ENCODE measurements at regions not wholly inside any gene's neighbourhood (a gene's known extent, or its start where the extent isn't known, plus 50 kb on each side); places are given as distances from the start of the nearest gene placed in this dataset.

GRCh38 chr2:64361151-64361938 lies 92.6 kb upstream of the LGALSL start:
- Mint-ChIP-seq H3K27ac (no peak overlapping the region), H3K36me3 (no peaks in the 10 kb centered on the region), H3K27me3 (ENCODE audit: low read depth in 3 of 3) (peaks cover 5 to 14% (median 9%) of the 10 kb centered on the region in 3 donors), H3K4me3 (no peak overlapping the region), H3K4me1 (peaks cover 5% of the 10 kb centered on the region), H3K9me3 (no peaks in the 10 kb centered on the region)
- H4K20me1 ChIP-seq (ENCODE audit: insufficient read depth, low read length), result no peaks in the 10 kb centered on the region
- no peak for DNase-seq
- no peaks in the 10 kb centered on the region for H3K36me3 ChIP-seq (replicated peaks in 1 of 2; ENCODE audit: control insufficient read depth in 1 of 2, insufficient read depth in 2 of 2, low read length in 2 of 2)
- TF ChIP-seq CTCF (IDR thresholded peaks at IDR 0.05), result no peak
- 95% methylated on average over 8 of the region's 12 CpGs for WGBS (ENCODE audit: insufficient coverage)
- no peak overlapping the region for H3K27ac ChIP-seq (ENCODE audit: low read depth in 1 of 2, low read length in 2 of 2)
- no peak overlapping the region for H3K4me3 ChIP-seq (replicated peaks in 1 of 3; ENCODE audit: low read depth in 2 of 3, low read length in 3 of 3)
- no peaks in the 10 kb centered on the region for H3K9me3 ChIP-seq (replicated peaks in 1 of 2; ENCODE audit: control insufficient read depth in 1 of 2, insufficient read depth in 1 of 2, low read length in 2 of 2)
- no peaks in the 10 kb centered on the region for H3K4me1 ChIP-seq (ENCODE audit: control insufficient read depth in 1 of 2, insufficient read depth in 2 of 2, low read length in 2 of 2)
- no peak overlapping the region for H2AFZ ChIP-seq (ENCODE audit: insufficient read depth, low read depth, low read length, poor library complexity, severe bottlenecking)
- no peak overlapping the region for H3K9ac ChIP-seq (ENCODE audit: insufficient read depth, low read length, poor library complexity, severe bottlenecking)
- intact Hi-C loops (cut with micrococcal nuclease), result no loop called here
- H3K4me2 ChIP-seq (replicated peaks; ENCODE audit: extremely low read depth, low read length, poor library complexity, severe bottlenecking), result no peak overlapping the region
- H3K79me2 ChIP-seq (ENCODE audit: insufficient read depth, low read length), result no peaks in the 10 kb centered on the region
- H3K27me3 ChIP-seq (ENCODE audit: control insufficient read depth in 2 of 2, insufficient read depth in 2 of 2, low read length in 2 of 2), result peaks cover 0 to 2% of the 10 kb centered on the region in 2 donors

- TF ChIP-seq CTCF (IDR thresholded peaks at IDR 0.05), result no peak
- Histone ChIP-seq H3K79me2 (ENCODE audit: insufficient read depth, low read length) (no peaks in the 10 kb centered on the region), H3K27me3 (ENCODE audit: control insufficient read depth in 2 of 2, insufficient read depth in 2 of 2, low read length in 2 of 2) (peaks cover 0 to 2% of the 10 kb centered on the region in 2 donors), H3K4me2 (replicated peaks; ENCODE audit: extremely low read depth, low read length, poor library complexity, severe bottlenecking) (no peak overlapping the region), H3K9ac (ENCODE audit: insufficient read depth, low read length, poor library complexity, severe bottlenecking) (no peak overlapping the region), H2AFZ (ENCODE audit: insufficient read depth, low read depth, low read length, poor library complexity, severe bottlenecking) (no peak overlapping the region), H3K9me3 (replicated peaks in 1 of 2; ENCODE audit: control insufficient read depth in 1 of 2, insufficient read depth in 1 of 2, low read length in 2 of 2) (no peaks in the 10 kb centered on the region), H3K4me3 (replicated peaks in 1 of 3; ENCODE audit: low read depth in 2 of 3, low read length in 3 of 3) (no peak overlapping the region), H3K4me1 (ENCODE audit: control insufficient read depth in 1 of 2, insufficient read depth in 2 of 2, low read length in 2 of 2) (no peaks in the 10 kb centered on the region), H3K36me3 (replicated peaks in 1 of 2; ENCODE audit: control insufficient read depth in 1 of 2, insufficient read depth in 2 of 2, low read length in 2 of 2) (no peaks in the 10 kb centered on the region), H3K27ac (ENCODE audit: low read depth in 1 of 2, low read length in 2 of 2) (no peak overlapping the region), H4K20me1 (ENCODE audit: insufficient read depth, low read length) (no peaks in the 10 kb centered on the region)
- H3K36me3 Mint-ChIP-seq, result no peaks in the 10 kb centered on the region
- peaks cover 0 to 3% (median 0%) of the 10 kb centered on the region in 7 donors for H3K9me3 Mint-ChIP-seq
- 100% methylated on average over 2 of the region's 4 CpGs for WGBS (ENCODE audit: insufficient coverage)
- intact Hi-C loops (cut with micrococcal nuclease), result no loop called here
- H3K4me1 Mint-ChIP-seq, result peaks cover 8% of the 10 kb centered on the region
- H3K27ac Mint-ChIP-seq, result no peak overlapping the region
- no peak for DNase-seq
- H3K27me3 Mint-ChIP-seq (ENCODE audit: low read depth in 3 of 3), result peaks cover 3 to 5% (median 4%) of the 10 kb centered on the region in 3 donors
- H3K4me3 Mint-ChIP-seq, result no peak overlapping the region
Observed at GRCh38 chr2:64362562-64363026, 91.4 kb upstream of the LGALSL start.
